ENCODE measurements at regions not wholly inside any gene's neighbourhood (a gene's known extent, or its start where the extent isn't known, plus 50 kb on each side); places are given as distances from the start of the nearest gene placed in this dataset.

- intact Hi-C loops (cut with micrococcal nuclease): no loop called here
- Mint-ChIP-seq H3K9me3 (ENCODE audit: unreplicated experiment) (no peaks in the 10 kb centered on the region), H3K4me3 (ENCODE audit: unreplicated experiment) (no peak overlapping the region), H3K27me3 (ENCODE audit: insufficient read depth, unreplicated experiment) (peaks cover 26% of the 10 kb centered on the region), H3K27ac (ENCODE audit: low read depth, unreplicated experiment) (no peak overlapping the region), H3K4me1 (ENCODE audit: insufficient read depth, unreplicated experiment) (no peaks in the 10 kb centered on the region), H3K36me3 (ENCODE audit: insufficient read depth, unreplicated experiment) (no peaks in the 10 kb centered on the region)
- POLR2A ChIA-PET: no interaction called here
- TF ChIP-seq CTCF (IDR thresholded peaks at IDR 0.05; ENCODE audit: unreplicated experiment): no peak
- CTCF ChIA-PET: no interaction called here
- no peak for DNase-seq (ENCODE audit: unreplicated experiment)
- no TSS peak for BruUV-seq (replicated peaks)
Measured at GRCh38 chr21:36602735-36603134, 96.2 kb upstream of the SIM2 start.

GRCh38 chr21:36603221-36603620, 95.7 kb upstream of the SIM2 start:
- no peak for TF ChIP-seq CTCF (IDR thresholded peaks at IDR 0.05; ENCODE audit: unreplicated experiment)
- no TSS peak for BruUV-seq (replicated peaks)
- H3K9me3 Mint-ChIP-seq (ENCODE audit: unreplicated experiment): no peaks in the 10 kb centered on the region
- H3K4me1 Mint-ChIP-seq (ENCODE audit: insufficient read depth, unreplicated experiment): no peaks in the 10 kb centered on the region
- no peaks in the 10 kb centered on the region for H3K36me3 Mint-ChIP-seq (ENCODE audit: insufficient read depth, unreplicated experiment)
- ChIA-PET CTCF (no interaction called here), POLR2A (no interaction called here)
- H3K27ac Mint-ChIP-seq (ENCODE audit: low read depth, unreplicated experiment): no peak overlapping the region
- peaks cover 21% of the 10 kb centered on the region for H3K27me3 Mint-ChIP-seq (ENCODE audit: insufficient read depth, unreplicated experiment)
- H3K4me3 Mint-ChIP-seq (ENCODE audit: unreplicated experiment): no peak overlapping the region
- DNase-seq (ENCODE audit: unreplicated experiment): no peak
- intact Hi-C loops (cut with micrococcal nuclease): no loop called here

- DNase-seq (ENCODE audit: unreplicated experiment): no peak
- CTCF ChIA-PET: no interaction called here
- Mint-ChIP-seq H3K27me3 (ENCODE audit: insufficient read depth, unreplicated experiment) (peaks cover 8% of the 10 kb centered on the region), H3K27ac (ENCODE audit: low read depth, unreplicated experiment) (no peak overlapping the region), H3K4me1 (ENCODE audit: insufficient read depth, unreplicated experiment) (peaks cover 4% of the 10 kb centered on the region), H3K9me3 (ENCODE audit: unreplicated experiment) (peaks cover 11% of the 10 kb centered on the region), H3K36me3 (ENCODE audit: insufficient read depth, unreplicated experiment) (no peaks in the 10 kb centered on the region), H3K4me3 (ENCODE audit: unreplicated experiment) (no peak overlapping the region)
- no TSS peak for BruUV-seq (replicated peaks)
- POLR2A ChIA-PET: no interaction called here
- intact Hi-C loops (cut with micrococcal nuclease): no loop called here
- TF ChIP-seq CTCF (IDR thresholded peaks at IDR 0.05; ENCODE audit: unreplicated experiment): no peak
Measured at GRCh38 chr21:36605426-36605825, 93.5 kb upstream of the SIM2 start.

GRCh38 chr21:36606287-36606982, 92.5 kb upstream of the SIM2 start:
- CTCF ChIA-PET: interaction anchor here (1.5 kb wide), 1 partner anchor 24 kb away, joined by 6 read pairs; no protein-coding TSS in a partner anchor
- no peak for TF ChIP-seq CTCF (IDR thresholded peaks at IDR 0.05; ENCODE audit: unreplicated experiment)
- H3K27ac Mint-ChIP-seq (ENCODE audit: low read depth, unreplicated experiment): no peak overlapping the region

More at GRCh38 chr21:36606287-36606982, 92.5 kb upstream of the SIM2 start:
- Mint-ChIP-seq H3K27me3 (ENCODE audit: insufficient read depth, unreplicated experiment) (peaks cover 16% of the 10 kb centered on the region), H3K4me3 (ENCODE audit: unreplicated experiment) (no peak overlapping the region), H3K9me3 (ENCODE audit: unreplicated experiment) (peaks cover 18% of the 10 kb centered on the region), H3K36me3 (ENCODE audit: insufficient read depth, unreplicated experiment) (no peaks in the 10 kb centered on the region), H3K4me1 (ENCODE audit: insufficient read depth, unreplicated experiment) (peaks cover 6% of the 10 kb centered on the region)
- intact Hi-C loops (cut with micrococcal nuclease): no loop called here
- POLR2A ChIA-PET: no interaction called here
- no TSS peak for BruUV-seq (replicated peaks)
- no peak for DNase-seq (ENCODE audit: unreplicated experiment)

All from MCF 10A (cell line).